ENCODE measurements at regions not wholly inside any gene's neighbourhood (a gene's known extent, or its start where the extent isn't known, plus 50 kb on each side); places are given as distances from the start of the nearest gene placed in this dataset.

GRCh38 chr2:8080063-8080462, 601.8 kb upstream of the ID2 start:
- H3K9me3 ChIP-seq (ENCODE audit: insufficient read depth, low read depth, low read length): peaks cover 5% of the 10 kb centered on the region; the same call in 1 of the 2 replicates
- H3K9me2 ChIP-seq (replicated peaks; ENCODE audit: low read depth, low read length): no peaks in the 10 kb centered on the region
- H3K27me3 ChIP-seq (ENCODE audit: insufficient read depth, low read length, poor library complexity, severe bottlenecking): no peaks in the 10 kb centered on the region
- no peak overlapping the region for H3K4me3 ChIP-seq (ENCODE audit: low read length, poor library complexity, severe bottlenecking)
- H3F3A ChIP-seq (ENCODE audit: low read depth): no peaks in the 10 kb centered on the region
- no peak overlapping the region for H3K4me2 ChIP-seq (ENCODE audit: low read depth, low read length, poor library complexity, severe bottlenecking)
- no peaks in the 10 kb centered on the region for H3K4me1 ChIP-seq (ENCODE audit: insufficient read depth, low read length, poor library complexity, severe bottlenecking)
- H2AFZ ChIP-seq (ENCODE audit: low read length): no peak overlapping the region
- H4K20me1 ChIP-seq (ENCODE audit: insufficient read depth, low read length, poor library complexity, severe bottlenecking): no peaks in the 10 kb centered on the region
- H3K79me2 ChIP-seq (ENCODE audit: insufficient read depth, low read length): no peaks in the 10 kb centered on the region
- no peaks in the 10 kb centered on the region for H3K36me3 ChIP-seq (ENCODE audit: insufficient read depth, low read length)
- TF ChIP-seq CTCF (conservative IDR thresholded peaks at IDR 0.05; ENCODE audit: low read length) (no peak), EZH2phosphoT487 (IDR thresholded peaks at IDR 0.05; ENCODE audit: borderline replicate concordance) (no peak)
- H3K9ac ChIP-seq (ENCODE audit: low read depth, low read length, poor library complexity, severe bottlenecking): no peak overlapping the region

- Histone ChIP-seq H3F3A (ENCODE audit: low read depth) (no peaks in the 10 kb centered on the region), H2AFZ (ENCODE audit: low read length) (no peak overlapping the region), H3K4me3 (ENCODE audit: low read length, poor library complexity, severe bottlenecking) (no peak overlapping the region), H3K9me3 (ENCODE audit: insufficient read depth, low read depth, low read length) (peaks cover 5% of the 10 kb centered on the region; the same call in 1 of the 2 replicates), H3K36me3 (ENCODE audit: insufficient read depth, low read length) (no peaks in the 10 kb centered on the region), H3K4me2 (ENCODE audit: low read depth, low read length, poor library complexity, severe bottlenecking) (no peak overlapping the region), H3K9ac (ENCODE audit: low read depth, low read length, poor library complexity, severe bottlenecking) (no peak overlapping the region), H3K9me2 (replicated peaks; ENCODE audit: low read depth, low read length) (no peaks in the 10 kb centered on the region), H3K27me3 (ENCODE audit: insufficient read depth, low read length, poor library complexity, severe bottlenecking) (no peaks in the 10 kb centered on the region), H3K79me2 (ENCODE audit: insufficient read depth, low read length) (no peaks in the 10 kb centered on the region), H3K4me1 (ENCODE audit: insufficient read depth, low read length, poor library complexity, severe bottlenecking) (no peaks in the 10 kb centered on the region), H4K20me1 (ENCODE audit: insufficient read depth, low read length, poor library complexity, severe bottlenecking) (no peaks in the 10 kb centered on the region)
- TF ChIP-seq EZH2phosphoT487 (IDR thresholded peaks at IDR 0.05; ENCODE audit: borderline replicate concordance) (no peak), CTCF (conservative IDR thresholded peaks at IDR 0.05; ENCODE audit: low read length) (no peak)
Measured at GRCh38 chr2:8081130-8081529, 600.7 kb upstream of the ID2 start.

GRCh38 chr2:8082840-8083239, 599.0 kb upstream of the ID2 start:
- no peak overlapping the region for H3K4me2 ChIP-seq (ENCODE audit: low read depth, low read length, poor library complexity, severe bottlenecking)
- H3K36me3 ChIP-seq (ENCODE audit: insufficient read depth, low read length): no peaks in the 10 kb centered on the region
- no peaks in the 10 kb centered on the region for H3K27me3 ChIP-seq (ENCODE audit: insufficient read depth, low read length, poor library complexity, severe bottlenecking)
- H3K79me2 ChIP-seq (ENCODE audit: insufficient read depth, low read length): no peaks in the 10 kb centered on the region
- H3K9me2 ChIP-seq (replicated peaks; ENCODE audit: low read depth, low read length): no peaks in the 10 kb centered on the region
- TF ChIP-seq EZH2phosphoT487 (IDR thresholded peaks at IDR 0.05; ENCODE audit: borderline replicate concordance) (no peak), CTCF (conservative IDR thresholded peaks at IDR 0.05; ENCODE audit: low read length) (no peak)
- no peak overlapping the region for H3K9ac ChIP-seq (ENCODE audit: low read depth, low read length, poor library complexity, severe bottlenecking)
- H3K9me3 ChIP-seq (ENCODE audit: insufficient read depth, low read depth, low read length): no peaks in the 10 kb centered on the region
- no peaks in the 10 kb centered on the region for H4K20me1 ChIP-seq (ENCODE audit: insufficient read depth, low read length, poor library complexity, severe bottlenecking)
- no peak overlapping the region for H3K4me3 ChIP-seq (ENCODE audit: low read length, poor library complexity, severe bottlenecking)
- H2AFZ ChIP-seq (ENCODE audit: low read length): no peak overlapping the region
- no peaks in the 10 kb centered on the region for H3F3A ChIP-seq (ENCODE audit: low read depth)
- no peaks in the 10 kb centered on the region for H3K4me1 ChIP-seq (ENCODE audit: insufficient read depth, low read length, poor library complexity, severe bottlenecking)

Measured in Loucy (cell line).